CD4-positive, alpha-beta T cell treated with Interferon gamma for 1 hour (primary cell): ENCODE measurements at regions not wholly inside any gene's neighbourhood (a gene's known extent, or its start where the extent isn't known, plus 50 kb on each side); places are given as distances from the start of the nearest gene placed in this dataset.
"Not testable (repeated sequence)": the region's sequence is repeated elsewhere in the genome, so short reads cannot be mapped to it uniquely, and the experiment has no call there.

Source experiments
- DNase-seq: peaks from one replicate; pipeline ENCODE4 v3.0.0-alpha.2; 2020

DNA sequence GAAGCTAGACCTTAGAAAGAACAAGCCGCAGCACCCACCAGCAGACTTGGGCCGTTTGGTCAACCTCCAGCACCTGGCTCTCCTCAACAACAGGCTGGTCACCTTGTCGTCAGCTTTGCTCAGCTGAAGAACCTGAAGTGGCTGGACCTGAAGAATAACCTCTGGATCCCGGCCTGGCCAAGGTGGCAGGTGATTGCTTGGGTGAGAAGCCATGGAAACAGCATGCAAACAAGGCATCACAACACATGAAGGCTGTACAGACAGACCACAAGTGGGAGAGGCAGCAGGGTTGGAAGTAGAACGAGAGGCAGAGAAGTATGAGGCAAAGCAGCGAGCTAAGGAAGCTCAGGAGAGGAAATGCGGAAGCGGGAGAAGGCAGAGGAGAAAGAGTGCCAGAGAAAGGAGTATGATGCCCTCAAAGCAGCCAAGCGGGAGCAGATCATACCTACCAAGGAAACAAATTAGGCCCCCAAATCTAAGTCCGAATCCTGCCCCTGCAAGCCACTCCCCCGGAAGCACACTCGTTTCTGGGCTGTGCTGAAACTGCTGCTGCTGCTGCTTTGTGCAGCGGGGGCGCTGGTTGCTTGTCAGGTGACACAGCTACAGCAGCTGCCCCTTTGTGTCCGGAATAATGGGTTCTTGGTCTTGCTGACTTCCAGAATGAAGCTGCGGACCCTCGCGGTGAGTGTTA, 121.6 kb upstream of the LGSN start:
- no peak for DNase-seq

DNA sequence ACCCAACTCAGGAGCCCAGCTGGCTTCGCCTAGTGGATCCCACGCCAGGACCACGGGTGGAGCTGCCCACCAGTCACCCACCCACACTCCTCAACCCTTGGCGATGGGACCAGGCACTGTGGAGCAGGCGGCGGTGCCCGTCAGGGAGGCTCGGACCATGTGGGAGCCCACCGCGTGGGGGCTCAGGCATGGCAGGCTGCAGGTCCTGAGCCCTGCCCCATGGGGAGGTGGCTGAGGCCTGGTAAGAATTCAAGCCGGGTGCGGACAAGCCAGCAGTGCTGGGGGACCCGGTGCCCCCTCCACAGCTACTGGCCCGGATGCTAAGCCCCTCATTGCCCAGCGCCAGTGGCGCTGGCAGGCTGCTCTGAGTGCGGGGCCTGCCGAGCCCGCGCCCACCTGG, 123.1 kb upstream of the LGSN start:
- no peak for DNase-seq

DNA sequence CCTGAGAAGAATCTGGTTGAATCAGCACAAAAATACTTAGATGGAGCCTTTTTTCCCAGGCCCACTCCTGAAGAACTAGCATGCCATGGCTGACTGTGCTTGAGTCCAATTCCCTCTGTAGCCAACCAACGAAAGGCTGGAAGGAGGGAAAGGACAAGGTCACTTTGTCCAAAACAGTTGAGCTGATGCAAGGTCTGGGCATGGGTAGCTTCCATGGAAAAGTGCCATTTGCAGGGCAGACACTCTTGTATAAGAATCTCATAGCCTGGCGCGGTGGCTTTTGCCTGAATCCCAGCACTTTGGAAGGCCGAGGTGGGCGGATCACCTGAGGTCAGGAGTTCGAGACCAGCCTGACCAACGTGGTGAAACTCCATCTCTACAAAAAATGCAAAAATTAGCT, 125.0 kb upstream of the LGSN start:
- DNase-seq = no peak

DNA sequence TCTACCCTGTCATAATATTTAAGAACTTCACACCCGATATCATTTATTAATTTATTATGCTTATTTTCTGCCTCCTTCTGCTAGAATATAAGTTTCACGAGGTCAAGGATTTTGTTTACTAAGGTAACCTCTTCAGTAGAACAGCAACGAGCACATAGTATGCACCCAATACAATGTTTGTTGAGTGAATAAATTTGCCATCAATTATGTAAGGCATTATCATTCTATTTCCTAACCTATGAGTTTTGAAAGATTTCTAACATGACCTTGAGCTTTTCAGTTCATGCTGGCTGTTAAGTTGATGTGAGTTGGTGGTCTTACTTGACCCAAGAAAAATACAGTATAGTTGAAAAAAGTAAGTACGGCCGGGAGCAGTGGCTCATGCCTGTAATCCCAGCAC, 125.9 kb upstream of the LOC128125822 start:
- DNase-seq = no peak

DNA sequence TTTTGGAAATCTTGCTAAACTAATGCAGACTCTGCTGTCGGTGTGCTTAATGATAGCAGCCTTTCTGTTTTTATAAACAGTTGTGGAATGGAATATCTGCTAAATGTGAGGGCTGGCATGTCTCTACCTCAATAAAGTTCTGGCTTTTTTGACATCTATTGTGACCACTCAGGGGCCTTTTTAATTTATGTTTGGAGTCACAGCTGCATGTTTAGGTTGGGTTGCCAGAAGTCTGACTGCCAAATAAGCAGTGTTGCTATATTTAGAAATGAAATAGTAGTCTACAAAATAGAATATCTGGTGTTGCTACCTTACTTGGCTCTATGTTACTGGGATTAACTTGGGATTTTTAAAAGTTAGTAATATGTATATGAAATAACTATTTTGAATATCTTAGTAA, 125.1 kb upstream of the LOC128125822 start:
- no peak for DNase-seq

DNA sequence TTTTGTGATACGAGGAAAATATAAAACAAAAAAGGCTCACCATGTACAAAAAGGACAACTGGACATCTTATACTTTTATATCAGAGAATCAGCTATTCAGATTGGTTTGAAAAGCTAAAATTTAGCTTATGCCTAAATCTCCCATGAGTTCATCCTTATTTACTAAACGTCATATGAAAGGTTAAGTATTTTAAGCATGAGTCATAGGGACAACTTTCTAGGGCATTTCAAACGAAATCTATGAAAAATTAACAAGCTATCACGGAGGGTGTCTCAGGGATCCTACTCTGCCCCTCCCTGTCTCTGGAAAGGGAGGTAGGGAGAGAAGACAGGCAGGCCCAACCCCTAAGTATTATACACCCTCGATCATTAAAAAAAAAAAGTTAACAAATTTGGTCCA, 124.1 kb upstream of the LOC128125822 start:
- DNase-seq = no peak

DNA sequence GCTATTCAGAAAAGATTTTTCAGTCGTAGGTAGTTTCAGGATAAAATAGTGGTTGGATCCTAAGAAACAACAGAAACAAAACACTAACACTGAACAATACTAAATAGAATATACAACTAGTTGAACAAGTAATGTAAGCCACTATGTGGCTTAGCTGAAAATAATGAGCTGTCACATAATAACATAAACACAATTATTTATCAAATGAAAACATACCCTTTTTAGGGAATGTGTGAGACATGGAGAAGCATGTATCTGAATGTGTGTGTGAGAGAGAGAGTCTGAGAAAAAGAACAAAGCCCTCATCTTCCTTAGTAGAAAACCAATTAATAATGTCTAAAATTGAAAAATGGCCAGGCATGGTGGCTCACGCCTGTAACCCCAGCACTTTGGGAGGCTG, 122.6 kb upstream of the LOC128125822 start:
- no peak for DNase-seq

DNA sequence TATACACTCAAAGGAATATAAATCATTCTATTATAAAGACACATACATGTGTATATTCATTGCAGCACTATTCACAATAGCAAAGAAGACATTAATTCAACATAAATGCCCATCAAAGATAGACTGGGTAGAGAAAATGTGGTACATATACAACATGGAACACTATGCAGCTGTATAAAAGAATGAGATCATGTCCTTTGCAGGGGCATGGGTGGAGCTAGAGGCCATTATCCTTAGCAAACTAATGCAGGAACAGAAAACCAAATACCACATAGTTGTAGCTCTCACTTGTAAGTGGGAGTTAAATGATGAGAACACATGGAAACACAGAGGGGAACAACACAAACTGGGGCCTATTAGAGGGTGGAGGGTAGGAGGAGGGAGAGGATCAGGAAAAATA, 121.0 kb upstream of the LOC128125822 start:
- no peak for DNase-seq

DNA sequence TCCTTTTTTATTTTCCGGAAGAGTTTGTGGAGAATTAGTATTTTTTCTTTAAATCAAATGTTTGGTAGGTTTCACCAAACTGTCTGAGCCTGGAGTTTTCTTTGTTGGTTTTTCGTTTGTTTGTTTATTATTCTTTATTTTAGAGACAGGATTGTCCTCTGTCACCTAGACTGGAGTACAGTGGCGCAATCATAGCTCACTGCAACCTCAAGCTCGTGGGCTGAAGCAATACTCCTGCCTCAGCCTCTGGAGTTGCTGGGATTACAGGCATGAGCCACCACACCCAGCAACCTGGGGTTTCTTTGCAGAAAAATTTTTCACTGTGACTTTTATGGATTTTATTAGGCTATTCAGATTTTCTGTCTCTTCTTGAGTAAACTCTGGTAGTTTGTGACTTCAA, 120.2 kb upstream of the LOC128125822 start:
- no peak for DNase-seq

DNA sequence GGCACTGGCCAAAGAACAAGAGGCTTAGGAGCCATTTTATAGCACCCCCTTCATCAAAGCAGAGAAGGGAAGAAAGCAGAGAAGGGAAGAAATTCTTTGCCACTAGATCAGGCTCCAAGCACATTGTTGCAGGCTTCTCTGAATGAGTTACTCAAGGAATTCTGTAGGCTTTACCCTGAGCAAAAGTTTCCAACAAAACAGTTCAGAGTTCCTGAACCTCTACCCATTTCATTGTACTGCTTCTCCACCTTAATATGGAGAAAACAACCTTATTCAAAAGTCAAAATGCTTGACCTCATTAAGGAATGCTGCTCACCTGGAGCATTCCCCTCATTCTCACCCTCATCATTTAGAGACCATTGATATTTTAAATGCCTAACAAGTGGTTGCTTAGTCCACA, 115.5 kb upstream of the LOC128125822 start:
- no peak for DNase-seq

DNA sequence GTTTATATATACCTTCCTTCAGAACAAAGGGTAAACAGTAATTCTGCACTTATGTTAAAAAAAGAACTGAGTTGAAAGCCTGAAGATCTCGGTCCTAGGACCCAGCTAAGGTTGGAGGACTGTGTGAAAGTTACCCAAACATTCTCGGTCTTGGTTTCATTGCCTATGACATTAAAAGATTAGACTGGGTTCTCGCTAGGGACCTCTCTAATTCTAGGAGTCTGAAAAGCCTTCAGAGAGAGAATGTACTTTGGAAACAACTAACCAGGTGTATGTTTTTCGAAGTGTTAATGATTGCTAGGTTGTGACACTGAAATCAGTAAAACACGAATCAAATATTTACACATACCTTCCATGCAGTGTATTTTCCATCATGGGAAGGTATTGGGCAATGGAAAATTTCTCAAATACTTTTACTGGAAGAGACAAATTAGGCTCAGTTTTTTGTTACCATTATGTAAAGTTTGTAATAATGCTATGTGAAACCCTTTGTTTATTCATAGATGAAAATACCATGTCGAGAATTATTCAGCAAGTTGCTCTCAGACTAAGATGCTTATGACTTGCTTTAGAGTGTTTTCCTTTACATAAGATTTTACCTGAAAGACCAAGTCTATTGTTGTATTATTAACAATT, 113.7 kb upstream of the LOC128125822 start:
- DNase-seq = no peak

DNA sequence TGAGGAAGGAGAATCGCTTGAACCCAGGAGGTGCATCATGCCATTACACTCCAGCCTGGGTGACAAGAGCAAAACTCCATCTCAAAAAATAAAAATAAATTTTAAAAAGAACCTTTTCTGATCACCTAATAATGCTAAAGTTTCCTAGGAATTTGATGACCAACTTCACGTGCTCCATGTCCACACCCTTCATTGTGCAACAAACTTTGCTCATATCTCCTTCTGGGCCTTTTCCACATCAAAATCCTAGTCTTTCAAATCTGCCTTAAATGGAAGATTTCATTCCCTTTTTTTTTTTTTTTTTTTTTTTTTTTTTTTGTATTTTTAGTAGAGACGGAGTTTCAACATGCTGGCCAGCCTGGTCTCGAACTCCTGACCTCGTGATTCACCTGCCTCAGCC, 112.5 kb upstream of the LOC128125822 start:
- DNase-seq = no peak

DNA sequence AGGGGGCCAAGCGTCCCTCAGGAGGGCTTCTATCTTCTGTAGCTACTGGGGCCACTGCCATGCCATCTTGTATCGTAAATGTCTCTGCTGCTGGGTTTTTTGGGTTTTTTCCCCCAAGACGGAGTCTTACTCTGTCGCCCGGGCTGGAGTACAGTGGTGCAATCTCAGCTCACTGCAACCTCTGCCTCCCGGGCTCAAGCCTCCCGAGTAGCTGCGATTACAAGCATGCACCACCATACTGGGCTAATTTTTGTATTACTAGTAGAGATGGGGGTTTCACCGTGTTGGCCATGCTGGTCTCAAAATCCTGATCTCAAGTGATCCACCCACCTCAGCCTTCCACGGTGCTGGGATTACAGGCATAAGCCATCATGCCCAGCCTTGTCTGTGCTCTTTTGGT, 111.3 kb upstream of the LOC128125822 start:
- DNase-seq = no peak

DNA sequence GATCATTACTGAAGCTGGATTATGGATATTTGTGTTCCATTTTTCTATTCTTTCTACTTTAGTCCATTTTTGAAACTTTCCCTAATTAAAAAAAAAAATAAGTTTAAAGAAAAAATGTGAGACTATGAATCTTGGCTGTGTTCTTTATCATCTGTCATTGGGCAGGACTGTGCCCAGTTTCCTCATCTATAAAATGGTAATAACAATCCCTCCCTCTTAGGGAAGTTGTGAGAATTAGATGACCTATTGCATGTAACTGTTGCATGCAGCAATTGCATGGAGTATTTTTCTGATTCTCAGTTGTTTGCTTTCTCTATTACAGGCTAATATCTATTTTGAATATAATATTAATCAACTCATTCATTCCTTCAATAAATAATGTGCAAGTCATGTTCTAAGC, 108.2 kb upstream of the LOC128125822 start:
- no peak for DNase-seq

DNA sequence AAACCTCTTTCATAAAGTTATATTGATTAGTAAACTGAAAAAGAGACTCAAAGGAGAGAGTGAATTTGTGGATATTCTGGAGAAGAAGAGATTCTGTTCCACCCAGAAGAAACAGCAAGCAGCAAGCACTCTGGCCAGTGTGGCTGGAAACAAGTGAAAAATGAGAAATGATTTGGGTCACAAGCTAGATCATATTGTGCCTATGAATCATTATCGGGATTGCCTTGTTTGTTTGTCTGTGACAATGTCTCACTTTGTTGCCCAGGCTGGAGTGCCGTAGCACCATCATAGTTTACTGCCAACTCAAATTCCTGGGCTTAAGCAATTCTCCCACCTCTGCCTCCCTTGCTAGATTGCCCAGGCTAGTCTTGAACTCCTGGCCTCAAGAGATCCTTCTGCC, 106.5 kb upstream of the LOC128125822 start:
- DNase-seq = no peak

DNA sequence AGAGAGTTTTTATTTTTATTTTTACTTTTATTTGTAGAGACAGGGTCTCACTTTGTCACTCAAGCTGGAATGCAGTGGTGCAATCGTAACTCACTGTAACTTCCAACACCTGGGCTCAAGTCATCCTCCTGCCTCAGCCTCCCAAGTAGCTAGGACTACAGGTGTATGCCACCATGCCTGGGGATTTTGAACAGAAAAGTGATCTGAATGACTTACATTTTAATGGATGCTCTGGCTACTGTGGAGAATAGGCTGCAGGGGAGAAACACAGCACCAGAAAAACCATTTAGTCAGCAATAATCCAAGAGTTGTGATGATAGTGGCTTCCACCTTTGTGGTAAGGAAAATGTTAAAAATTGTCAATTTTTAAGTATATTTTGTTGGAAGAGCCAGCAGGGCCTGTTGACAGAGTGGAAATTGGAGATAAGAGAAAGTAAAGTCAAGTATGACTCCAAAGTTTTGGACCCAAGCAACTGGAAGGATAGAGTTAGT, 106.0 kb upstream of the LOC128125822 start:
- DNase-seq = no peak

DNA sequence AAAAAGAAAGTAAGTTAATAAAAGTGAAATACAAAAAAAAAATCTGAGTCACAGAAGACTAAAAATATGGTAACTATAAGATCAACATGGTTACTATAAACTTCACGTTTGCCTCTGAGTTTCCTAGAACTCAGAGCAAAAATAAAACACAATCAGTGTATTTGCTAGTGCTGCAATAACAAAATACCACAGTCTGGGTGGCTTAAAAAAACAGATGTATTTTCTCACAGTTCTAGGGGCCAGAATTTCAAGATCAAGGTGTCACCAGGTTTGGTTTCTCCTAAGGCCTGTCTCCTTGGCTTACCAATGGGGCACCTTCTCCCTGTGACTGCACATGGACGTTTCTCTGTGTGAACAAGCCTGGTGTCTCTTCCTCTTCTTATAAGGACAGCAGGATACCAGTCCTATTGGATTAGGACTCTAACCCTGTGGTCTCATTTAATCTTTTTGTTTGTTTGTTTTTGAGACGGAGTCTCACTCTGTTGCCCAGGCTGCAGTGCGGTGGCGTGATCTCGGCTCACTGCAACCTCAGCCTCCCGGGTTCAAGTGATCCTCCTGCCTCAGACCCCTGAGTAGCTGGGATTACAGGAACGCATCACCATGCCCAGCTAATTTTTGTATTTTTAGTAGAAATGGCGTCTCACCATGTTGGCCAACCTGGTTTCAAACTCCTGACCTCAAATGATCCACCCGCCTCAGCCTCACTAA, 104.9 kb upstream of the LOC128125822 start:
- DNase-seq = no peak

DNA sequence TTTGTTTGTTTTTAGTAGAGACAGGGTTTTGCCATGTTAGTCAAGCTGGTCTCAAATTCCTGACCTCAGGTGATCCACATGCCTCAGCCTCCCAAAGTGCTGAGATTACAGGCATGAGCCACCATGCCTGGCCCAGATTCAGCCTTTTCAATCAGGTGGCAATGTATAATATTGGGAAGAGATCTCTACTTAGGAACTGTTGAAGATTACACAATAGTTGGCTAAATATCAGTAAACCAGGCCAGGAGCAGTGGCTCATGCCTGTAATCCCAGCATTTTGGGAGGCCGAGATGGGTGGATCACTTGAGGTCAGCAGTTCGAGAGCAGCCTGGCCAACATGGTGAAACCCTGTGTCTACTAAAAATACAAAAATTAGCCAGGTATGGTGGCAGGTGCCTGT, 101.1 kb upstream of the LOC128125822 start:
- not testable (repeated sequence) for DNase-seq

DNA sequence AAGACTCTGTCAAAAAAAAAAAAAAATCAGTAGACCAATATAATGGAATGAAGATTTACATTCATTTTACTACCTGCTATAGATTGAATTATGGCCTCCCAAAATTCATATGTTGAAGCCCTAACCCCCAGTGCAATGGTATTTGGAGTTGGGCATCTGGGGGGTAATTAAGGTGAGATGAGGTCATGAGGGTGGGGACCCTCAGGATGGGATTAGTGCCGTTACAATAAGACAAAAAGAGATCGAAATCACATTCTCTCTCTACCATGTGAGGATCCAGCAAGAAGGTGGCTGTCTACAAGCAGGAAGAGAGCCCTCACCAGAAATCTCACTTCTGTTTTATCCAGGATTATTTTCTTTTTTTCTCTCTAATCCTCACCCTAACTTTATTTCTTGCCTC, 100.6 kb upstream of the LOC128125822 start:
- no peak for DNase-seq

DNA sequence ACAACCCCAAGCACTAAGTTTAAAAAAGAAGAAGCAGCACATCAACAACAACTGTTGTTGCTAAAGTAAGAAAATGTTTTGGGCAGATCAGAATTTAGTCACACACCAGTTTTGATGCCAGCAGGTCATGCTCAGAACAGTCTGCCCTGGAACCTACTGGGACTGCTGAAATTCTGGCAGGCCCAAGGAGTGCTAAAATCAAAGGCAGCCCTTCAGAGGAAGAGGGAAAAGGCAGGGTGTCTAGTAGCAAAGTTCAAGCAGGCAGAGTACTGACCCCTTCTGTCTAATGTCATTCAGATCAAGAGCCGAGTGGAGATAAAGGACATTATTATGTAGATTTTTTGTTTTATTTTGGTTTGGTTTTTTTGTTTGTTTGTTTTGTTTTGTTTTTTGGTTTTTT, 96.6 kb upstream of the LOC128125822 start:
- no peak for DNase-seq

DNA sequence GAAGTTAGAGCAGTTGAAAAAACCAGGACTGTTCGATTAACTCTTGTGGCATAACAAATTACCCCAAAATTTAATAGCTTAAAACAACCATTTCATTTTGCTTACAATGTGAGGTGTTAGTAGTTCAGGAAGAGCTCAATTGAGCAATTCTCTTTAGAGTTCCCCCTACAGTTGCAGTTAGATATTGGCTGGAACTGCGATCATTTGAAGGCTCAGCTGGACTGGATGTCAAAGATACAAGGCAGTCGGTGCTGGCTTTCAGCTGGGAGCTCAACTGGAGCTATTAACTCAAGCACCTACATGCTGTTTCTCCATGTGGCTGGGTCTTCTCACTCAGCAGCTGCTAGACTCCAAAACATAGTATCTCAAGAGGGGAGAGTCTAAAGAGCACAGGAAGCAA, 96.0 kb upstream of the LOC128125822 start:
- no peak for DNase-seq

DNA sequence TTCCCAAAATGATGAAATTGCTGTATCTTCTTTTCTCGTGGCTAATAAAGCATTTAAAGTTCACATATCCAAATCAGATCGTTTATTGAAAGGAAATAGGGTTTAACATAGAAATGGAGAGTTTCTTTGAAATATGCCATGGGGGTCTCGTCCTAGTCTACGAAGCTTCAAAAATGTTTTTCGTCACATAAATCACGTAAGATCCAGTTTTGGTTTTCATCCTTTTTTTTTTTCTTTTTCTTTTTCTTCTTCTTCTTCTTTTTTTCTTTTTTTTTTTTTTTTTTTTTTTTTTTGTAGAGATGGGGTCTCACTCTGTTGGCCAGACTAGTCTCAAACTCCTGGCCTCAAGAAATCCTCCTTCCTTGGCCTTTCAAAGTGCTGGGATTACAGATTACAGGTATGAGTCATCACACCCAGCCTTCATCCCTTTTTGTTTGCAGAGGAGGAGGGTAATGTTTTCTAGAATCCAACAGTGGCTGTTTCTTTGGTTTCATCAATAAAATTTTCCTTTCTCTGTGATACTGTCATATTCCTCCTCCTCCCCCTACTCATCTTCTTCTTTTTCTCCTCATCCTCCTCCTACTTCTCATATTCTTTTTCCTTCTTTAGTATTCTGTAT, 94.7 kb upstream of the LOC128125822 start:
- DNase-seq = no peak

DNA sequence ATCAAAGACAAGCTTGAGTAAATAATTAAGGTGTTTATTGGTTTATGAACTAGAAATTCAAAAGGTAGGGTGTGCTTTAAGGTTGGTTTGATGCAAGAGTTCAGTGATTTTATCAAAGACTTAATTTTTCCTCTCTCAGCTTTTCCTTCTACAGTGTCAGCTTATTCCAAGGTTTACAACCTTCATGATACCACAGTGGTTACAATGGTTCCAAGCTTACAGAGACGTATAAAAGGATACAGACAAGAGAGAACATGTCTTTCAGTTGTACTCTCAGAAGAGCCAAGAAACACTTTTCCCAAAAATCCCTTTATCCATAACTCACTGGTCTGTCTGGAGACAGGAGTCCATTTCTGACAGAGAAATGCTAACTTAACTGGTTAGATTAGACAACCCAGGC, 93.5 kb upstream of the LOC128125822 start:
- no peak for DNase-seq

DNA sequence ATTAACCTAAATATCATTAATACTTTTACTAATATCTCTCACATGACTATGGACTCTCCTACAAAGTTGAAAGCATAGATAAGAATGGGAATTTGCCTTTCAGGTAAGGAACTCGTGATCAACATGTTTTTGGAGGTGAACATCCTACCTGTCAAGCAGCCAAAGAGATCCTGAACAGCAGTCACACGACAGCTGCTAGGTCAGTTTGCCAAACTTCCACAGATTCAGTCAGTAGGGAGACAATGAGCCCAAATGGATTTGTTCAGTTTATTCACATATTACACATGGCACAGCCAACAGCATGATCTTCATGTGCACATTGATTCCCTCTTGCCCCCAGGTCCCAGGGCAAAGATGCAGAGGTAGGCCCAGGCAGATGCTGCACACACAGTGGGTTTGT, 86.1 kb upstream of the LOC128125822 start:
- DNase-seq = no peak
